GM23338 (cell line): ENCODE measurements at regions not wholly inside any gene's neighbourhood (a gene's known extent, or its start where the extent isn't known, plus 50 kb on each side); places are given as distances from the start of the nearest gene placed in this dataset.

Experiments used
- CTCF ChIP-seq, 2 experiments: fragments of 200-600 bp in 1 of 2; sonication (generic) in 1 of 2; conservative IDR thresholded peaks; 2 replicates each; pipeline versions ENCODE4 v1.5.1 to v1.6.1; 2016 to 2017; ENCODE audit warnings: antibody characterized with exemption in 2 of 2, low read depth in 2 of 2, mild to moderate bottlenecking in 2 of 2, moderate library complexity in 1 of 2
- ETS1 ChIP-seq: IDR thresholded peaks from 2 replicates; pipeline ENCODE4 v1.6.1; 2016; ENCODE audit warnings: antibody characterized with exemption
- EZH2 ChIP-seq: fragments of 200-600 bp; sonication (generic); IDR thresholded peaks from one replicate; pipeline ENCODE4 v1.8.0; 2017; ENCODE audit warnings: antibody characterized with exemption, mild to moderate bottlenecking, low read depth; ENCODE audit not compliant: unreplicated experiment
- EZH2phosphoT487 ChIP-seq: fragments of 200-600 bp; sonication (generic); IDR thresholded peaks from one replicate; pipeline ENCODE4 v1.8.1; 2018; ENCODE audit warnings: antibody characterized with exemption; ENCODE audit not compliant: unreplicated experiment
- JUNB ChIP-seq: IDR thresholded peaks from one replicate; pipeline ENCODE4 v1.6.1; 2016; ENCODE audit warnings: antibody characterized with exemption; ENCODE audit not compliant: unreplicated experiment
- POLR2AphosphoS5 ChIP-seq: IDR thresholded peaks from 2 replicates; pipeline ENCODE4 v1.6.1; 2016; ENCODE audit warnings: antibody characterized with exemption, low read depth
- REST ChIP-seq: IDR thresholded peaks from one replicate; pipeline ENCODE4 v1.6.1; 2018; ENCODE audit warnings: antibody characterized with exemption; ENCODE audit not compliant: unreplicated experiment

- no peak for TF ChIP-seq EZH2
- TF ChIP-seq REST: no peak
- TF ChIP-seq CTCF (conservative IDR thresholded peaks at IDR 0.05; ENCODE audit: low read depth in 2 of 2): no peak
- TF ChIP-seq JUNB: no peak
- no peak for TF ChIP-seq POLR2AphosphoS5
- no peak for TF ChIP-seq EZH2phosphoT487
- TF ChIP-seq ETS1: no peak
Observed at GRCh38 chr17:14752011-14752410, 451.1 kb downstream of the HS3ST3B1 start.
